Neuronal stem cell (in vitro differentiated cells): ENCODE measurements at regions not wholly inside any gene's neighbourhood (a gene's known extent, or its start where the extent isn't known, plus 50 kb on each side); places are given as distances from the start of the nearest gene placed in this dataset.

Experiments used
- DNase-seq: peaks from one replicate; pipeline ENCODE4 v3.0.0-alpha.2; 2013; ENCODE audit warnings: low spot score
- H2AFZ ChIP-seq: one replicate; pipeline ENCODE4 v1.6.1; 2013; ENCODE audit warnings: mild to moderate bottlenecking, low read length, inconsistent platforms
- H2AK5ac ChIP-seq: 2 replicates; pipeline ENCODE4 v1.6.1; 2013; ENCODE audit warnings: low read depth, mild to moderate bottlenecking, inconsistent platforms, low read length, moderate library complexity, mixed read lengths
- H2BK120ac ChIP-seq: 2 replicates; pipeline ENCODE4 v1.6.1; 2013; ENCODE audit warnings: low read depth, mild to moderate bottlenecking, inconsistent platforms, low read length, moderate library complexity, mixed read lengths
- H2BK12ac ChIP-seq: one replicate; pipeline ENCODE4 v1.6.1; 2013; ENCODE audit warnings: low read length, inconsistent platforms
- H2BK15ac ChIP-seq: 2 replicates; pipeline ENCODE4 v1.6.1; 2013; ENCODE audit warnings: mild to moderate bottlenecking, low read length, inconsistent platforms, mixed read lengths
- H2BK5ac ChIP-seq: one replicate; pipeline ENCODE4 v1.6.1; 2013; ENCODE audit warnings: inconsistent platforms, mild to moderate bottlenecking, low read length, moderate library complexity
- H3K14ac ChIP-seq: one replicate; pipeline ENCODE4 v1.6.1; 2013; ENCODE audit warnings: low read length, inconsistent platforms
- H3K18ac ChIP-seq: 2 replicates; pipeline ENCODE4 v1.6.1; 2013; ENCODE audit warnings: low read length, inconsistent platforms
- H3K23ac ChIP-seq: 2 replicates; pipeline ENCODE4 v1.6.1; 2013; ENCODE audit warnings: low read depth, mild to moderate bottlenecking, mixed read lengths, low read length, inconsistent platforms; ENCODE audit not compliant: poor library complexity
- H3K27ac ChIP-seq: replicated peaks from 3 replicates; pipeline ENCODE4 v1.5.1; 2013; ENCODE audit warnings: low read length, inconsistent platforms
- H3K27me3 ChIP-seq, 3 experiments: 2 replicates each; pipeline ENCODE4 v1.6.1; 2013; ENCODE audit warnings: low read length in 3 of 3, mild to moderate bottlenecking in 2 of 3, inconsistent platforms in 1 of 3, low read depth in 1 of 3, mixed read lengths in 1 of 3, moderate library complexity in 1 of 3; ENCODE audit not compliant: control insufficient read depth in 3 of 3, insufficient read depth in 3 of 3
- H3K36me3 ChIP-seq, 2 donors: replicated peaks in 1 of 2; 2 replicates each; pipeline ENCODE4 v1.6.1; 2013; ENCODE audit warnings: low read length in 2 of 2; ENCODE audit not compliant: control insufficient read depth in 2 of 2, insufficient read depth in 2 of 2
- H3K4ac ChIP-seq: 2 replicates; pipeline ENCODE4 v1.6.1; 2013; ENCODE audit warnings: inconsistent platforms, mild to moderate bottlenecking, low read length, moderate library complexity
- H3K4me1 ChIP-seq, 2 donors: 1 replicate in 1 of 2; 2 replicates in 1 of 2; pipeline ENCODE4 v1.6.1; 2013; ENCODE audit warnings: low read length in 2 of 2, low read depth in 1 of 2; ENCODE audit not compliant: control insufficient read depth in 2 of 2, insufficient read depth in 1 of 2
- H3K4me2 ChIP-seq: one replicate; pipeline ENCODE4 v1.6.1; 2013; ENCODE audit warnings: mild to moderate bottlenecking, low read length, inconsistent platforms; ENCODE audit not compliant: insufficient read depth, poor library complexity, severe bottlenecking
- H3K4me3 ChIP-seq, 2 donors: 2 replicates each; pipeline ENCODE4 v1.5.1; 2013; ENCODE audit warnings: low read length in 2 of 2, mild to moderate bottlenecking in 2 of 2, inconsistent platforms in 1 of 2, moderate library complexity in 1 of 2
- H3K79me1 ChIP-seq: one replicate; pipeline ENCODE4 v1.6.1; 2013; ENCODE audit warnings: low read depth, mild to moderate bottlenecking, inconsistent platforms, low read length, moderate library complexity
- H3K9ac ChIP-seq: one replicate; pipeline ENCODE4 v1.6.1; 2013; ENCODE audit warnings: mild to moderate bottlenecking, low read depth, low read length, inconsistent platforms; ENCODE audit not compliant: poor library complexity
- H3K9me3 ChIP-seq, 2 donors: replicated peaks in 1 of 2; 2 replicates each; pipeline versions ENCODE3 to v1.6.1; 2013; ENCODE audit warnings: low read length in 2 of 2, mild to moderate bottlenecking in 2 of 2, inconsistent platforms in 1 of 2, low read depth in 1 of 2, mixed read lengths in 1 of 2, moderate library complexity in 1 of 2; ENCODE audit not compliant: control insufficient read depth in 2 of 2, insufficient read depth in 1 of 2
- H4K8ac ChIP-seq: one replicate; pipeline ENCODE4 v1.6.1; 2013; ENCODE audit warnings: low read depth, mild to moderate bottlenecking, inconsistent platforms, low read length, moderate library complexity
- H4K91ac ChIP-seq: one replicate; pipeline ENCODE4 v1.6.1; 2013; ENCODE audit warnings: low read length, low read depth, mild to moderate bottlenecking, inconsistent platforms; ENCODE audit not compliant: poor library complexity
- WGBS, 2 donors: extraction: QIAGEN DNeasy Blood & Tissue Kit; methylation state at CpG; one replicate each; pipeline ENCODE4 v1.1.7; 2013; ENCODE audit warnings: missing lambda C conversion rate in 2 of 2, mixed read lengths in 1 of 2; ENCODE audit not compliant: insufficient read length in 2 of 2, insufficient replicate concordance in 1 of 2; ENCODE audit errors: extremely low coverage in 2 of 2; 5-methylcytosine and 5-hydroxymethylcytosine counted together

DNA sequence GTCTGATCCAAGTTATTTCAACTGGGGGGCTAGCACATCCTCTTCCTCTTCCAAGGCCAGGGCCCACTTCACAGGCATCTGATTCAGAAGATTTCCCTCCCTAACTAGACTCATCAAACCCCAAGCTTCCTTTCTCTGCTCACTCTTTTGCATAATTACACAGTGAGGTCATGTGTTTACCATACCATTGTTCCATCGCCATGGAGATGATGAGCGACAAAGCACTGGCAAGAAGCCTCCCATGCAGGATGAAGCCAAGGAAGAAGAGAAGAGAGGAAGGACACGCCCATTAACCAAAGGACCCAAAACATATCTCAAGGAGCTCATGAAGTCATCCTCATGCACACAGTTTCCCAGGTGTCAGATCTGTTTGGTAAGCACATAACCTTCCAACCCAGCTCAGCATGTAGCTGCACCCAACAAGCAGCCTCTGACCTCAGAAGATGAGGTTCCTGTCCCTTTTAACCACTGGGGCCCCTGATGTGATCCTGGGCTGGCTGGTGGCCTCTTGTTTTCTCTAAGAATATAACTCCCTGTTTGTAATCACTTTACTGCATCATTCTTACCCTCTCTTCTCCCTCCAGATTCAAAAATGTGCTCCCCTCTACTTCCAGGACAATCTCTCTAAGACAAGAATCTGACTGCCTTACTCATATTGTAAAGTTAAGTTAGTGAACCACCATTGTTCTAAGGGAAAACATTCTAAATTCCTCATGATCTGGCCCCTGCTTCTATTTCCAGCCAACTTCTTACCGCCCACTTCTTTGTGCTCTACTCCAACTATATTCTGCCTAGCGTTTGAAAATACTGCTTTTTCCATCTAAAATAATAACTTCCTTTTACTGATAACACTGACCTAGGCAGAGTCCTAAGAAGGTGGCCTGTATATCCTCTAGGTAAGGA, 190.1 kb downstream of the TTC32 start:
- no peak overlapping the region for H3K4me3 ChIP-seq
- no peak overlapping the region for H2BK5ac ChIP-seq
- H3K4ac ChIP-seq: no peak overlapping the region
- H2BK12ac ChIP-seq: no peak overlapping the region
- H2BK15ac ChIP-seq: no peak overlapping the region
- H3K9me3 ChIP-seq: peaks cover 0 to 3% of the 10 kb centered on the region in 2 donors
- no peak overlapping the region for H4K91ac ChIP-seq
- no CpG with 5 or more reads among the region's 5 CpGs for WGBS, 2 donors
- peak; percentile 68 for DNase-seq
- H3K4me2 ChIP-seq: no peak overlapping the region
- H3K18ac ChIP-seq: no peak overlapping the region
- no peak overlapping the region for H3K27ac ChIP-seq
- no peak overlapping the region for H2AK5ac ChIP-seq
- no peaks in the 10 kb centered on the region for H3K36me3 ChIP-seq
- H3K23ac ChIP-seq: no peak overlapping the region
- no peak overlapping the region for H2BK120ac ChIP-seq
- no peaks in the 10 kb centered on the region for H3K27me3 ChIP-seq
- no peak overlapping the region for H3K14ac ChIP-seq
- H4K8ac ChIP-seq: no peak overlapping the region
- H3K79me1 ChIP-seq: no peaks in the 10 kb centered on the region
- peaks cover 0 to 3% of the 10 kb centered on the region in 2 donors for H3K4me1 ChIP-seq
- H2AFZ ChIP-seq: no peak overlapping the region
- no peak overlapping the region for H3K9ac ChIP-seq

DNA sequence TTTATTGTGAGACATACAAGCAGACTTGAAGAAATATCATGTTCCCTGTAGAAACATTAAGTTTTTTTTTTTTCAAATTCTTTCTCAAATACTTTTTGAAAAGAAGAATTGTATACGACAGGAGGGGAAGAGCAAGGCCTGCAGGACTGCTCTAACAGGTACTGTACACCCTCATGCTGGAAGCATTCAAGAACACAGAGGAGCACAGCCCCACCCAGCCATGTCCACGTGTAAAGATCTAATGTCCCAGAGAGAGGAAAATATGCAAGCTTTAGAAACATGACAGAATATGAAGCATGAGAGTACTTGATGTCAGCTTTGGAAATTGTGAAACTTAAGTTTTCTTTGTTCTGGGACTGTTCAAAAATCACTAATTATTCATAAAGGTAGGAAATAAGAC, 191.6 kb downstream of the TTC32 start:
- Histone ChIP-seq H4K91ac (no peak overlapping the region), H3K4me3 (no peak overlapping the region), H2BK15ac (no peak overlapping the region), H3K9ac (no peak overlapping the region), H3K79me1 (no peaks in the 10 kb centered on the region), H3K18ac (no peak overlapping the region), H3K4me2 (no peak overlapping the region), H2AK5ac (no peak overlapping the region), H3K4ac (no peak overlapping the region), H2BK12ac (no peak overlapping the region), H3K36me3 (no peaks in the 10 kb centered on the region), H3K14ac (no peak overlapping the region), H2AFZ (no peak overlapping the region), H3K27me3 (no peaks in the 10 kb centered on the region), H2BK120ac (no peak overlapping the region), H4K8ac (no peak overlapping the region), H3K27ac (no peak overlapping the region), H3K4me1 (peaks cover 0 to 3% of the 10 kb centered on the region in 2 donors), H2BK5ac (no peak overlapping the region), H3K23ac (no peak overlapping the region), H3K9me3 (peaks cover 0 to 3% of the 10 kb centered on the region in 2 donors)
- no CpG with 5 or more reads among the region's 2 CpGs for WGBS, 2 donors
- DNase-seq: no peak

DNA sequence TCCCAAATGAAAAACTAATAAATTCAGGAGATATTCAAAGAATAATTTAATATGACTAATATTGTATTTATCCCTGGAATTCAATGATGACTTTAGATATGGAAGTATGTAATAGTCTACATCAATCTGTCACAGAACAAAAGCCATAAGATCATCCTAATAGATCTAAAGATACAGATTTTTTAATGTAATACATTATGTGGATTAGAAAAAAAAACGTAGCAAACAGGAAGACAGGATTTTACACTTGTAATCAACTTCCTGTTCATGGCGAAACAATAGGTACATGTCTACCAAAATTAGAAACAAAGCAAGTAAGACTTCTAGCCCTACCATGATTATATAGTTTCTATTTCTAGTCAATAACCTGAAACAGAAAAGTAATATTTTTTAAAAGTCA, 192.2 kb downstream of the TTC32 start:
- no peak for DNase-seq
- Histone ChIP-seq H3K4me2 (no peak overlapping the region), H3K4me1 (peaks cover 0 to 3% of the 10 kb centered on the region in 2 donors), H3K4me3 (no peak overlapping the region), H2BK120ac (no peak overlapping the region), H3K9ac (no peak overlapping the region), H3K23ac (no peak overlapping the region), H3K4ac (no peak overlapping the region), H3K9me3 (peaks cover 0 to 3% of the 10 kb centered on the region in 2 donors), H4K8ac (no peak overlapping the region), H2BK15ac (no peak overlapping the region), H2AK5ac (no peak overlapping the region), H2AFZ (no peak overlapping the region), H3K27ac (no peak overlapping the region), H3K36me3 (no peaks in the 10 kb centered on the region), H3K18ac (no peak overlapping the region), H4K91ac (no peak overlapping the region), H2BK12ac (no peak overlapping the region), H3K14ac (no peak overlapping the region), H3K79me1 (no peaks in the 10 kb centered on the region), H3K27me3 (no peaks in the 10 kb centered on the region), H2BK5ac (no peak overlapping the region)
- WGBS, 2 donors: no CpG with 5 or more reads among the region's 2 CpGs

DNA sequence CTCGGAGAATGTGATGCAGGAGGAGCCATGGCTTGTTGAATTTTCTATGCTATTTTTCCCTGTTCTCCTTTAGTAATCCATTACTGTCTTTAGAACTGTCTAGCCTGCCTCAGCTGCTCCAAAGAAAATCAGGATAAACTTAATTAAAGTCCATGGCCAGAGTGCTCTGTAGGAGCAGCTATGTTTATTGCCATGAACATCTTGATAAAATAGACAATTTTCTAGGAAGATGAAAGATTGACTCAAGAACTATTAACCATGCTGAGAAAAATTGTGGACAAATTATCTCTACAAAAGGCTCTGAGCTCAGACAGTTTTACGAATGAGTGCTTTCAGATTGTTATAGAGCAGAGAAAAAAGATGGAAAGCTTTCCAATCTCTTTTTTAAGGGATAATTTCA, 193.0 kb downstream of the TTC32 start:
- Histone ChIP-seq H3K27me3 (no peaks in the 10 kb centered on the region), H4K91ac (no peak overlapping the region), H2BK5ac (no peak overlapping the region), H3K27ac (no peak overlapping the region), H2BK120ac (no peak overlapping the region), H3K9me3 (peaks cover 0 to 3% of the 10 kb centered on the region in 2 donors), H2AFZ (no peak overlapping the region), H2BK12ac (no peak overlapping the region), H3K4me2 (no peak overlapping the region), H3K4ac (no peak overlapping the region), H3K36me3 (no peaks in the 10 kb centered on the region), H3K14ac (no peak overlapping the region), H3K4me3 (no peak overlapping the region), H3K9ac (no peak overlapping the region), H3K23ac (no peak overlapping the region), H3K79me1 (no peaks in the 10 kb centered on the region), H3K18ac (no peak overlapping the region), H2AK5ac (no peak overlapping the region), H4K8ac (no peak overlapping the region), H2BK15ac (no peak overlapping the region), H3K4me1 (peaks cover 0 to 3% of the 10 kb centered on the region in 2 donors)
- WGBS, 2 donors: no CpG with 5 or more reads among the region's 2 CpGs
- DNase-seq: no peak
